IPS-NIHi11 (cell line): ENCODE measurements at regions not wholly inside any gene's neighbourhood (a gene's known extent, or its start where the extent isn't known, plus 50 kb on each side); places are given as distances from the start of the nearest gene placed in this dataset.

ENCODE experiments used
- DNase-seq: peaks from one replicate; pipeline ENCODE4 v3.0.0; 2012; ENCODE audit warnings: mixed read lengths, low spot score

- DNase-seq, result no peak
Observed at GRCh38 chr7:49247759-49248158, 323.4 kb downstream of the CDC14C start.

DNA sequence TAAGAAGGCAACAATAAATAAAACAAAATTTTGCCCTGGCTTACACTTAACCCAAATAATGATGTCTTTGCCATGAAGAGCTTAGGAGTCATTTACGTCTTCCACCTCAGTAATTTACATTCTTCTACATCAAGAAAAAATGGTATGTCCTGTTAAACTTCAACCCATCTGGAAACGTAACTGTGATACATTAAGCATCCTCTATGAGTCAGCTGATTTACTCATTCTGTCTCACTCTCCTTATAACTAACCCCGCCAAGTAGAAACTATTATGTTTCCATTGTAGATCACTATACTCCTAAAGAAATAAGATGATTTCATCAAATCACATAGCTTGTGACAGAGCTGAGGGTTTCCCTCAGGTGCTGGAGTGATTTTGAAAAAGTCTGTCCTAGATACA, 330.7 kb downstream of the CDC14C start:
- DNase-seq, result no peak

- no peak for DNase-seq
Observed at GRCh38 chr7:49260538-49260937, 336.2 kb downstream of the CDC14C start.

DNA sequence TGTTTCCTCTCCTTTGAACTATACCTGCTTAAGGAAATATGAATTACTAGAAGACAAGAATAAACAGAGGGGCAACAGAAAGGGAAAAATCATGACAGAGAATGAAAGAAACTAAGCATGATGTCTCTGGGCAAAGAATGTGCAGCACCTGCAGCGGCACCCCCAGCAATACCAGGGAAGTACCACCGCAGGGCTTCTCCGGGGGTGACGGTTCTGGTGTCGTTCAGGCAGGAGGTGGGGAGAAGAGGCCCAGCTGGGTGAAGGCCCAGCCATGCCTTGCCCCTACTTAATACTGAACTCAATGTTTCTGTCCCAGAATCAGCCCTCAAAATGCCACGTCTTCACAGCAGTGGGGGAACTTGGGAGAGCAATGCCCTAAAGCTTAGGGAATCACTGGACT, 337.6 kb downstream of the CDC14C start:
- no peak for DNase-seq

DNA sequence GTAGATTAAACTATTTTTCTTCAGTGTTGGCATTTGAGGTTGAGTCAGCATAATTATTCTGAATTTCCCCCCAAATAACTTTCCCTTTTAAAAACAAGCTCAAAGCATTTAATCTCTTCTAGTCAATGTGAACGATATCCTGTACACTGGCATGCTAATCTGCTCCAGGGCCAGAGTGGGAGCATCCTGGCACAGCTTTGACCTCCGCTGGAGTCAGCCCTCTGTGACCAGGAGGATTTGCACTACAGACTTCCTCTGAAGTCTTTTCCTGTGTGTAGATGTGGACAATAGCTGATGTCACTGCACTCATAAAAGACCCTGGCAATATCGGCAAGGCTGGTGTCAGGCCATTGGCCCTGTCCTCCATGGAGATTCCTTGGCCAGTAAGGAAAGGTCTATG, 340.2 kb downstream of the CDC14C start:
- DNase-seq, result no peak

GRCh38 chr7:49273897-49274296, 349.6 kb downstream of the CDC14C start:
- no peak for DNase-seq

DNA sequence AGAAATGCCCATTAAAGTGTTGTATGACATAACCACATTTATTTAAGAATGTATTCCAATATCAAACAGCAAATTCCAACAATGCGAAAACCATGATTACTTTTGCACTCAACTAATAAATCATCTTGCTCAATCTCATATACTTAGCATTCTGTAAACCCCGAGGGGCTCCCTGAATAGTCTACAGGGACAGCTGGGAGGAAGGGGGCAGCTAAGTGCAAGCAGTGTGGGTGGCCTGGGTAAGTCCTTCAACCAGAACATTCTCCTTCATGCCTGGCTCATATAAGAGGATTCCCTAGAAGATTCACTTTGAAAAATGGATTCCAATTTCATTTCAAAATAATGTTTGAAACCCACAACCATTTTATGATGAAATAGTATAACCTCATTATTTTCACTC, 355.5 kb downstream of the CDC14C start:
- no peak for DNase-seq

DNA sequence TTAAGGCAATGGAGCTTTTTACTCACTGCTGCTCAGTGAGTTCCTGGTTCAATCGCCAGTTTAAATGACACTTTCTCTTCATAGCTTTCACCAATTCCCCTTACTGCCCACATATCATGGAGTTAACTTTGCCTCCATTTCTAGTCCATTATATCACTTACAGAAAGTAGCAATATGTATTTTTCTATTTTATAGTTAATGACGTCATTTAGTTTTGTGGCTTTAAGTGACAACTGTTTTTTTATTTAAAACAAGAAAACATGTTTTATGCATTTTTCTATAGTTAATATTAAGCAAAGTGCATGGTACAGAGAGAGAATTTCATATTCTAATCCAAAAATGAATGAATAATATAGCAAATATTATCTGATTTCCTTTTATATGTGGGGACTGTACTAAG, 363.3 kb downstream of the CDC14C start:
- DNase-seq, result no peak

GRCh38 chr7:49294611-49295010, 370.3 kb downstream of the CDC14C start:
- DNase-seq, result no peak

GRCh38 chr7:49295146-49295545, 370.8 kb downstream of the CDC14C start:
- no peak for DNase-seq

DNA sequence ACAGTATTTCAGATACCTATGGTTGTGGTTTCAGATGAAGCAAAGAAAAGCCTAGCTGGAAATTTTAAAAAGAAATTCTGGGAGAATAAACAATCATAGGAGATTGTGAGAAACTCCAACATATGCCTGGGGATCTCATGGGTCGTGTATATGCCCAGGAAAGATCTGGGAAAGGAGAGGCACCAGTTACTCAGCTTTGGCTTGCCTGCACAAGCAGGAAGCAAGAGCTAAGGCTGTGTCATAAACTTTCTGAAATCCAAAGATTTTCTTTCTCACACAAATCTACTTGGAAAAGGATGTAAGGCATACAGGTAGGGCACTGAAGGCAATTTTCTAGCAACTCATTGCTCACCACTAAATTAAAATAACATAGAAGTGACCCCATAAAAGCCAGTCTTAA, 373.6 kb downstream of the CDC14C start:
- DNase-seq, result no peak

DNA sequence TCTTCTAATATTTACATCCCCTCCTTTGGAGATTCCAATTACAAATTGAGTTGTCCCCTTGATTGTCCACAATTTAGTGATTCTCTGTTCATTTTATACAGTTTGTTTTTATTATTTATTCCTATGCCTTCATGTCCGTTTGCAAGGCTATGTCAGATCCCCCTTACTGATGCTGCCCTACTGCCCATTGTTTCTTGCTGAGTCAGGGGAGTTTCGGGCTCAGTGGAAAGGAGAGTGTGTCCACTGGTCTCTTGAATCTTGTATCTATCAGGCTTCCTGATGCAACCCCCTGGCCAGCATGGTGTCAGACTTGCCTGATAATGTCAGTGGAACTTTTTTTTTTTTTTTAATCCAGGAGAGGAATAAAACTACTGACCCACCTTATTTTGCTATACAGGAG, 384.4 kb downstream of the CDC14C start:
- no peak for DNase-seq

- DNase-seq, result no peak
Observed at GRCh38 chr7:49320083-49320482, 395.7 kb downstream of the CDC14C start.

GRCh38 chr7:49321843-49322242, 397.5 kb downstream of the CDC14C start:
- DNase-seq, result no peak

- no peak for DNase-seq
Observed at GRCh38 chr7:49322476-49322875, 398.1 kb downstream of the CDC14C start.

DNA sequence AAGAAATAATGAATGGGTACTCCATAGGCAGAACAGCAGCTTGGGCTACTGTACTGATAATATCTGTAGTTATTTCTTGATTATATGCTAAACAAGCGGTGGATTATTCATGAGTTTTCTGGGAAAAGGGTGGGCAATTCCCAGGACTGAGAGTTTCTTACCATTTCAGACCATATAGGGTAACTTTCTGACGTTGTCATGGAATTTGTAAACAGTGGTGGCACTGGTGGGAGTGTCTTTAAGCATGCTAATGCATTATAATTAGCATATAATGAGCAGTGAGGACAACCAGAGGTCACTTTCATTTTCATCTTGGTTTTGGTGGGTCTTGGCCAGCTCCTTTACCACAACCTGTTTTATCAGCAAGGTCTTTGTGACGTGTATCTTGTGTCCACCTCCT, 399.7 kb downstream of the CDC14C start:
- no peak for DNase-seq

DNA sequence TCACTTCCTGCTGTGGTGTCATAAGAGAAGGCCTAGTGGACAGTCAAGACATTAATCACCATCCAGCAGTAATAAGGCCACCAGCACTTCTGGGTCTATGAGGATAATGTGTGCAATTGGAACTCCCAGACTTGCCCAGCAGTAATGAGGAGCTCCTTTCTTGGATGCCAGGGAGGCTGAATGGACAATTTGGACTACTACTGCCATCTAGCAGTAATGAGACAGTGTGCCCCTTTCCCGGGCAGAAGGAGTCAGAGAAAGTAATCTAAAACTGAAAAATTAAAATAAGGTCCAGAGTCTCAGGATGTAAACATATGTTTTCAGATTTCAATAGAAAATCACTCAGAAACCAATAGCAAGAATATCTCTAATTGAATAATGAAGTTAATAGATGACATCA, 400.4 kb downstream of the CDC14C start:
- DNase-seq, result no peak

DNA sequence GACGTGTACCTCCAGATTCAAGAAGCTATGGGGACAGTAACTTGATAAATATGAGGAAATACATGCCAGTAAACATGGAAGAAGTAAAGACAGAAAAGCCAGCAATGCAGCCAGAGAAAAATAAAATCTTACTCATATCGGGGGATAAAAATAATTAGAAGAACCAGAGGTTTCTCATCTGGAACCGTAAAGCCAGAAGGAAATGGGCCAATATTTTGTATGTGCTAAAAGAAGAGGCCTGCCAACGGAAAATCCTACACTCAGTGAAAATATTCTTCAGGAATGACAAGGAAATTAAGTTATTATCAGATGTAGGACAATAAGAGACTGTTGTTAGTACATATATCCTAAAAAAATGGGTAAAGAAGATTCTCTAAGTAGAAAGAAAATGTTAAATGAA, 401.2 kb downstream of the CDC14C start:
- no peak for DNase-seq

DNA sequence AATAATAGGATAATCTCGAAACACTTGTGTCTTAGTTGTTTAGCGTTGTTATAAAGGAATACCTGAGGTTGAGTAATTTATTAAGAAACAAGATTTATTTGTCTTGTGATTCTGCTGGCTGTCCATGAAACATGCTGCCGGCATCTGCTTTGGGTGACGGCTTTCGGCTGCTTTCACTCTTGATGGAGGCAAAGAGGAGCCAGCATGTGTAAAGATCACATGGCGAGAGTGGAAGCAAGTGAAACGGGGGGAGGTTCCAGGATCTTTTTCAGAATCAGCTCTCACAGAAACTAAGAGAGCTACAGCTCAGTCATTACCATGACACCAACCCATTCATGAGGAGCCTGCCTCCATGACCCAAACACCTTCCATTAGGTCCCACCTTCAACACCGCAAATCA, 402.8 kb downstream of the CDC14C start:
- no peak for DNase-seq

GRCh38 chr7:49333180-49333881, 409.0 kb downstream of the CDC14C start:
- DNase-seq, result no peak

DNA sequence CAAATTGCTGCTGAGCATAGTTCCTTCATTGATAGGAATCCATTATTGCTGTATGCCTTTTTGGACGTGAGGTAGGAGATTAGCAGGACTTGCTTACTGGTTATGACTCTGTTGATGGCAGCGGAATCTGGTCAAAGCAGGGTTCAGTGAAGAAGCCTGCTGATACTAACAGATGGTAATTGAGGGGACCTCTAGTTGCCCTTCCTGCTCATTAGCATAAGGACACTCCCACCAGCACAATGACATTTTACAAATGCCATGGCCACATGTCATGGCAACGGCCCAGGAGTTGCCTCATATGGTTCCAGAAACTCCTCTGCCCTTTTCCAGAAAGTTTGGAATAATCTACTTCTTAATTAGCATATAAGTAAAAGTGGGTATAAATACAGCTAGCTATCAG, 417.5 kb downstream of the CDC14C start:
- no peak for DNase-seq

DNA sequence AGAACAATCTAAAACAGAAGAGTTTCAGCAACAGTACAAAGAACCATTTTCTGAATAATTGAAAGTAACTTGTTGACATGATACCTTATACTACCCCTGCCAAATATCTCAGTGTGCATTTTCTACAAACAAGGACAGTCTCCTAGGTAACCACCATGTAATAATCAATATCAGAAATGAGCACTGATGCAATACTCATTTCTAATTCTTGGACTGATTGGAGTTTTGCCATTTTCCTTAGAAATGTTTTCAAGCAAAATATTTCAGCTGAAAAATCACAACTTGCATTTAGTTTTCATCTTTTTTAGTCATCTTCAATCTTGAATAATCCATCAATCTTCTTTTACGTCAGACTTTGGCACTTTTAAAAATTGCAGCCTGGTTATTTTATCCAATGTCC, 420.2 kb downstream of the CDC14C start:
- no peak for DNase-seq

GRCh38 chr7:49346195-49346899, 422.0 kb downstream of the CDC14C start:
- no peak for DNase-seq

DNA sequence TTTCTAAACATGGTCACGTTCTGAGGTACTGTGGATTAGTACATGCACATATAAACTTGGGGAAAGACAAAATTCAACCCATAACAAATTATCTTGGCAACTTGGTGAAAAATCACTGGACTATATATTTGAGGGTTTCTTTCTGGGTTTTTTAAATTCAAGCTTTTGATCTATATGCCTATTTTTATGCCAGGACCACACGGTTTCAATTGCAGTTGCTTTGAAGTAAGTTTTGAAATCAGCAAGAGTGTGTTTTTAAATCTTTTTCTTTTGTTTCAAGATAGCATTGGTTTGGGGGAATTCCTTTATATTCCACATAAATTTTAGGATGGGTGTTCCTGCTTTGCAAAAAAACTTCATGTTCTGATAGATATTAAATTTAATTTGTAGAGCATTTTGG, 406.4 kb upstream of the VWC2 start:
- no peak for DNase-seq
